Tibial nerve (tissue), 4 donors: ENCODE measurements at regions not wholly inside any gene's neighbourhood (a gene's known extent, or its start where the extent isn't known, plus 50 kb on each side); places are given as distances from the start of the nearest gene placed in this dataset.

ENCODE experiments used
- EP300 ChIP-seq, 2 donors: sonication (generic); formaldehyde crosslinking; IDR thresholded peaks; one replicate each; pipeline ENCODE4 v1.6.1; 2017; ENCODE audit warnings: antibody characterized with exemption in 2 of 2, mild to moderate bottlenecking in 1 of 2
- TF ChIP-seq, protein P1 (sequence below), 5 experiments: fragments of 200-600 bp in 3 of 5; fragments of 450-650 bp in 2 of 5; sonication (generic) in 3 of 5; IDR thresholded peaks; one replicate each; pipeline ENCODE4 v1.5.1; 2016 to 2019; ENCODE audit warnings: antibody characterized with exemption in 5 of 5, mild to moderate bottlenecking in 3 of 5, moderate library complexity in 2 of 5

DNA sequence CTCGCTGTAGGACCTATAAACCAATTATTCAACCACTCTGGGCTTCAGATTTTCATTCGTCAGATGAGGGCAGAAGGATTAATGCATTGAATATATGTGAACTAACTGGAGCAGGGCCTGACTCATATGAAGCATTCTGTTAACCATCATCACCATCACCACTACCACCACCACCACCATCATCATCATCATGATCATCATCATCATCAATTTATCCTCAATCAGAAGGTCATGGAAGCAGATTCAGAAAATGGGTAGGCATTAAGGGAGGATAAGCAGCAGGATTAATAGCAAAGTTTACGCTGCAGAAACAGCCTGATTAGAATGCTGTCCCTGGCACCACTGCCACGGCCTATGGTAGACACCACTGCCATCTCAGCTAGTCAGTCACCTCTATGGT, 407.5 kb upstream of the THBS1 start:
- TF ChIP-seq, protein P1, sequence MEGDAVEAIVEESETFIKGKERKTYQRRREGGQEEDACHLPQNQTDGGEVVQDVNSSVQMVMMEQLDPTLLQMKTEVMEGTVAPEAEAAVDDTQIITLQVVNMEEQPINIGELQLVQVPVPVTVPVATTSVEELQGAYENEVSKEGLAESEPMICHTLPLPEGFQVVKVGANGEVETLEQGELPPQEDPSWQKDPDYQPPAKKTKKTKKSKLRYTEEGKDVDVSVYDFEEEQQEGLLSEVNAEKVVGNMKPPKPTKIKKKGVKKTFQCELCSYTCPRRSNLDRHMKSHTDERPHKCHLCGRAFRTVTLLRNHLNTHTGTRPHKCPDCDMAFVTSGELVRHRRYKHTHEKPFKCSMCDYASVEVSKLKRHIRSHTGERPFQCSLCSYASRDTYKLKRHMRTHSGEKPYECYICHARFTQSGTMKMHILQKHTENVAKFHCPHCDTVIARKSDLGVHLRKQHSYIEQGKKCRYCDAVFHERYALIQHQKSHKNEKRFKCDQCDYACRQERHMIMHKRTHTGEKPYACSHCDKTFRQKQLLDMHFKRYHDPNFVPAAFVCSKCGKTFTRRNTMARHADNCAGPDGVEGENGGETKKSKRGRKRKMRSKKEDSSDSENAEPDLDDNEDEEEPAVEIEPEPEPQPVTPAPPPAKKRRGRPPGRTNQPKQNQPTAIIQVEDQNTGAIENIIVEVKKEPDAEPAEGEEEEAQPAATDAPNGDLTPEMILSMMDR (IDR thresholded peaks at IDR 0.05) = no peak
- no peak for TF ChIP-seq EP300 (IDR thresholded peaks at IDR 0.05)
